Liver (tissue), 8 donors: ENCODE measurements at regions not wholly inside any gene's neighbourhood (a gene's known extent, or its start where the extent isn't known, plus 50 kb on each side); places are given as distances from the start of the nearest gene placed in this dataset.

ENCODE experiments used
- DNase-seq: peaks from one replicate; pipeline ENCODE4 v3.0.0-alpha.2; 2017; ENCODE audit warnings: low spot score
- H3K27ac ChIP-seq, 2 donors: one replicate each; pipeline ENCODE4 v1.7.0; 2013; ENCODE audit warnings: inconsistent platforms in 2 of 2, low read length in 2 of 2, control low read depth in 1 of 2, low read depth in 1 of 2, mild to moderate bottlenecking in 1 of 2
- H3K27me3 ChIP-seq, 4 donors: one replicate each; pipeline versions ENCODE4 v1.6.1 to v1.7.0; 2013; ENCODE audit warnings: low read length in 3 of 4, inconsistent platforms in 1 of 4, mild to moderate bottlenecking in 1 of 4, moderate library complexity in 1 of 4; ENCODE audit not compliant: control insufficient read depth in 4 of 4, insufficient read depth in 4 of 4
- H3K36me3 ChIP-seq, 4 donors: one replicate each; pipeline versions ENCODE4 v1.6.1 to v1.7.0; 2013; ENCODE audit warnings: low read length in 3 of 4, mild to moderate bottlenecking in 3 of 4, low read depth in 1 of 4, moderate library complexity in 1 of 4; ENCODE audit not compliant: control insufficient read depth in 4 of 4, insufficient read depth in 3 of 4
- H3K4me1 ChIP-seq, 4 donors: one replicate each; pipeline versions ENCODE4 v1.6.1 to v1.7.0; 2013; ENCODE audit warnings: low read length in 3 of 4, mild to moderate bottlenecking in 3 of 4, moderate library complexity in 1 of 4; ENCODE audit not compliant: control insufficient read depth in 4 of 4, insufficient read depth in 4 of 4
- H3K4me3 ChIP-seq, 3 donors: one replicate each; pipeline versions ENCODE4 v1.6.1 to v1.7.0; 2013; ENCODE audit warnings: low read length in 3 of 3, control low read depth in 1 of 3, low read depth in 1 of 3, mild to moderate bottlenecking in 1 of 3
- H3K9ac ChIP-seq, 2 donors: one replicate each; pipeline ENCODE4 v1.7.0; 2013; ENCODE audit warnings: low read length in 2 of 2, mild to moderate bottlenecking in 2 of 2, moderate library complexity in 2 of 2, control low read depth in 1 of 2, low read depth in 1 of 2
- H3K9me3 ChIP-seq, 4 donors: one replicate each; pipeline versions ENCODE4 v1.6.1 to v1.7.0; 2013; ENCODE audit warnings: low read length in 3 of 4; ENCODE audit not compliant: control insufficient read depth in 4 of 4
- ATF3 ChIP-seq: IDR thresholded peaks from 2 replicates; pipeline ENCODE4 v1.6.1; 2016; ENCODE audit warnings: antibody characterized with exemption
- CTCF ChIP-seq: fragments of 150-350 bp; IDR thresholded peaks from 2 replicates; pipeline ENCODE4 v1.5.1; 2017; ENCODE audit warnings: improper control_type of control experiment, low read depth, low read length; ENCODE audit not compliant: missing input control
- EGR1 ChIP-seq, 2 donors: IDR thresholded peaks; 2 replicates each; pipeline ENCODE4 v1.6.1; 2016 to 2018; ENCODE audit warnings: antibody characterized with exemption in 2 of 2, low read depth in 2 of 2
- FOXA1 ChIP-seq: IDR thresholded peaks from 2 replicates; pipeline ENCODE4 v1.6.1; 2016; ENCODE audit warnings: antibody characterized with exemption
- FOXA2 ChIP-seq: IDR thresholded peaks from 2 replicates; pipeline ENCODE4 v1.6.1; 2016; ENCODE audit warnings: antibody characterized with exemption
- GABPA ChIP-seq, 2 donors: IDR thresholded peaks in 1 of 2; conservative IDR thresholded peaks in 1 of 2; 2 replicates each; pipeline ENCODE4 v1.6.1; 2016; ENCODE audit warnings: antibody characterized with exemption in 2 of 2, mild to moderate bottlenecking in 1 of 2, moderate library complexity in 1 of 2
- HNF4A ChIP-seq, 2 donors: conservative IDR thresholded peaks; 2 replicates each; pipeline ENCODE4 v1.6.1; 2016; ENCODE audit warnings: antibody characterized with exemption in 2 of 2, mild to moderate bottlenecking in 2 of 2
- HNF4G ChIP-seq: IDR thresholded peaks from 2 replicates; pipeline ENCODE4 v1.6.1; 2016; ENCODE audit warnings: antibody characterized with exemption
- JUND ChIP-seq, 2 donors: IDR thresholded peaks; 2 replicates each; pipeline ENCODE4 v1.6.1; 2016; ENCODE audit warnings: antibody characterized with exemption in 2 of 2
- MAX ChIP-seq: IDR thresholded peaks from 2 replicates; pipeline ENCODE4 v1.6.1; 2016; ENCODE audit warnings: antibody characterized with exemption
- NR2F2 ChIP-seq: IDR thresholded peaks from 2 replicates; pipeline ENCODE4 v1.6.1; 2016; ENCODE audit warnings: antibody characterized with exemption
- RAD21 ChIP-seq, 2 donors: IDR thresholded peaks; 2 replicates each; pipeline ENCODE4 v1.6.1; 2016; ENCODE audit warnings: antibody characterized with exemption in 2 of 2, mild to moderate bottlenecking in 2 of 2
- RXRA ChIP-seq, 2 donors: IDR thresholded peaks; 2 replicates each; pipeline ENCODE4 v1.6.1; 2017 to 2018; ENCODE audit warnings: antibody characterized with exemption in 2 of 2, mild to moderate bottlenecking in 1 of 2
- SP1 ChIP-seq: IDR thresholded peaks from 2 replicates; pipeline ENCODE4 v1.6.1; 2018; ENCODE audit warnings: antibody characterized with exemption, mild to moderate bottlenecking
- TAF1 ChIP-seq: conservative IDR thresholded peaks from 2 replicates; pipeline ENCODE4 v1.6.1; 2016; ENCODE audit warnings: antibody characterized with exemption, mild to moderate bottlenecking
- YY1 ChIP-seq: IDR thresholded peaks from 2 replicates; pipeline ENCODE4 v1.6.1; 2016; ENCODE audit warnings: antibody characterized with exemption, mild to moderate bottlenecking
- WGBS: extraction: QIAGEN DNeasy Blood & Tissue Kit; methylation state at CpG from one replicate; pipeline ENCODE4 v1.1.7; 2013; 5-methylcytosine and 5-hydroxymethylcytosine counted together
- TF ChIP-seq, protein P1 (sequence below): IDR thresholded peaks from 2 replicates; pipeline ENCODE4 v1.6.1; 2016; ENCODE audit warnings: antibody characterized with exemption
- TF ChIP-seq, protein P2 (sequence below): IDR thresholded peaks from 2 replicates; pipeline ENCODE4 v1.6.1; 2016; ENCODE audit warnings: antibody characterized with exemption, mild to moderate bottlenecking
- donor health status: healthy.
- donor health status: healthy.
- donor health status: healthy.
- donor health status: healthy.
- donor health status: healthy.

- TF ChIP-seq, protein P1, sequence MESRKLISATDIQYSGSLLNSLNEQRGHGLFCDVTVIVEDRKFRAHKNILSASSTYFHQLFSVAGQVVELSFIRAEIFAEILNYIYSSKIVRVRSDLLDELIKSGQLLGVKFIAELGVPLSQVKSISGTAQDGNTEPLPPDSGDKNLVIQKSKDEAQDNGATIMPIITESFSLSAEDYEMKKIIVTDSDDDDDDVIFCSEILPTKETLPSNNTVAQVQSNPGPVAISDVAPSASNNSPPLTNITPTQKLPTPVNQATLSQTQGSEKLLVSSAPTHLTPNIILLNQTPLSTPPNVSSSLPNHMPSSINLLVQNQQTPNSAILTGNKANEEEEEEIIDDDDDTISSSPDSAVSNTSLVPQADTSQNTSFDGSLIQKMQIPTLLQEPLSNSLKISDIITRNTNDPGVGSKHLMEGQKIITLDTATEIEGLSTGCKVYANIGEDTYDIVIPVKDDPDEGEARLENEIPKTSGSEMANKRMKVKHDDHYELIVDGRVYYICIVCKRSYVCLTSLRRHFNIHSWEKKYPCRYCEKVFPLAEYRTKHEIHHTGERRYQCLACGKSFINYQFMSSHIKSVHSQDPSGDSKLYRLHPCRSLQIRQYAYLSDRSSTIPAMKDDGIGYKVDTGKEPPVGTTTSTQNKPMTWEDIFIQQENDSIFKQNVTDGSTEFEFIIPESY: no peak
- no peak for TF ChIP-seq NR2F2
Observed at GRCh38 chr16:54402873-54403272, 116.3 kb upstream of the IRX3 start (continued).

GRCh38 chr16:54402270-54402669 lies 115.7 kb upstream of the IRX3 start:
- H3K4me3 ChIP-seq: no peak overlapping the region
- H3K36me3 ChIP-seq: no peaks in the 10 kb centered on the region
- no peaks in the 10 kb centered on the region for H3K4me1 ChIP-seq
- H3K27me3 ChIP-seq: no peaks in the 10 kb centered on the region
- TF ChIP-seq SP1: no peak
- TF ChIP-seq CTCF: no peak
- no peak for TF ChIP-seq JUND (IDR thresholded peaks at IDR 0.05)
- TF ChIP-seq TAF1: no peak
- TF ChIP-seq EGR1 (IDR thresholded peaks at IDR 0.05; ENCODE audit: low read depth in 2 of 2): no peak
- TF ChIP-seq, protein P2, sequence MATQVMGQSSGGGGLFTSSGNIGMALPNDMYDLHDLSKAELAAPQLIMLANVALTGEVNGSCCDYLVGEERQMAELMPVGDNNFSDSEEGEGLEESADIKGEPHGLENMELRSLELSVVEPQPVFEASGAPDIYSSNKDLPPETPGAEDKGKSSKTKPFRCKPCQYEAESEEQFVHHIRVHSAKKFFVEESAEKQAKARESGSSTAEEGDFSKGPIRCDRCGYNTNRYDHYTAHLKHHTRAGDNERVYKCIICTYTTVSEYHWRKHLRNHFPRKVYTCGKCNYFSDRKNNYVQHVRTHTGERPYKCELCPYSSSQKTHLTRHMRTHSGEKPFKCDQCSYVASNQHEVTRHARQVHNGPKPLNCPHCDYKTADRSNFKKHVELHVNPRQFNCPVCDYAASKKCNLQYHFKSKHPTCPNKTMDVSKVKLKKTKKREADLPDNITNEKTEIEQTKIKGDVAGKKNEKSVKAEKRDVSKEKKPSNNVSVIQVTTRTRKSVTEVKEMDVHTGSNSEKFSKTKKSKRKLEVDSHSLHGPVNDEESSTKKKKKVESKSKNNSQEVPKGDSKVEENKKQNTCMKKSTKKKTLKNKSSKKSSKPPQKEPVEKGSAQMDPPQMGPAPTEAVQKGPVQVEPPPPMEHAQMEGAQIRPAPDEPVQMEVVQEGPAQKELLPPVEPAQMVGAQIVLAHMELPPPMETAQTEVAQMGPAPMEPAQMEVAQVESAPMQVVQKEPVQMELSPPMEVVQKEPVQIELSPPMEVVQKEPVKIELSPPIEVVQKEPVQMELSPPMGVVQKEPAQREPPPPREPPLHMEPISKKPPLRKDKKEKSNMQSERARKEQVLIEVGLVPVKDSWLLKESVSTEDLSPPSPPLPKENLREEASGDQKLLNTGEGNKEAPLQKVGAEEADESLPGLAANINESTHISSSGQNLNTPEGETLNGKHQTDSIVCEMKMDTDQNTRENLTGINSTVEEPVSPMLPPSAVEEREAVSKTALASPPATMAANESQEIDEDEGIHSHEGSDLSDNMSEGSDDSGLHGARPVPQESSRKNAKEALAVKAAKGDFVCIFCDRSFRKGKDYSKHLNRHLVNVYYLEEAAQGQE: no peak
- no peak for TF ChIP-seq RXRA (IDR thresholded peaks at IDR 0.05)
- TF ChIP-seq HNF4A (conservative IDR thresholded peaks at IDR 0.05): no peak
- no peak for TF ChIP-seq RAD21 (IDR thresholded peaks at IDR 0.05)
- no peak for TF ChIP-seq FOXA2
- TF ChIP-seq YY1: no peak
- TF ChIP-seq, protein P1: no peak
- no peak for TF ChIP-seq NR2F2
- no peak for TF ChIP-seq ATF3
- no peak for TF ChIP-seq GABPA (IDR thresholded peaks at IDR 0.05 in 1 of 2, conservative IDR thresholded peaks at IDR 0.05 in 1 of 2)
- no peak for TF ChIP-seq MAX
- no peak for TF ChIP-seq HNF4G
- TF ChIP-seq FOXA1: no peak
- no peaks in the 10 kb centered on the region for H3K9me3 ChIP-seq
- H3K9ac ChIP-seq: no peak overlapping the region
- WGBS: 75% methylated on average over 4 of the region's 4 CpGs
- DNase-seq: no peak
- H3K27ac ChIP-seq: no peak overlapping the region
